GM06990 (cell line): ENCODE measurements at regions not wholly inside any gene's neighbourhood (a gene's known extent, or its start where the extent isn't known, plus 50 kb on each side); places are given as distances from the start of the nearest gene placed in this dataset.

Source experiments
- DNase-seq: peaks from one replicate; pipeline ENCODE4 v3.0.0-alpha.2; 2011; ENCODE audit not compliant: insufficient read length; ENCODE audit errors: extremely low read depth
- H3K27me3 ChIP-seq: replicated peaks from 2 replicates; pipeline ENCODE4 v1.6.0; 2011; ENCODE audit warnings: low read length; ENCODE audit not compliant: control insufficient read depth, insufficient read depth
- H3K36me3 ChIP-seq: 2 replicates; pipeline ENCODE4 v1.5.1; 2011; ENCODE audit warnings: low read length; ENCODE audit not compliant: control insufficient read depth, insufficient read depth
- H3K4me3 ChIP-seq: replicated peaks from 2 replicates; pipeline ENCODE4 v1.5.1; 2011; ENCODE audit warnings: low read depth, mild to moderate bottlenecking, control low read depth, low read length
- TF ChIP-seq, protein P1 (sequence below): IDR thresholded peaks from 2 replicates; pipeline ENCODE4 v1.5.1; 2011; ENCODE audit warnings: low read length, control low read depth, mild to moderate bottlenecking, inconsistent platforms; ENCODE audit not compliant: insufficient read depth, poor library complexity, severe bottlenecking

DNA sequence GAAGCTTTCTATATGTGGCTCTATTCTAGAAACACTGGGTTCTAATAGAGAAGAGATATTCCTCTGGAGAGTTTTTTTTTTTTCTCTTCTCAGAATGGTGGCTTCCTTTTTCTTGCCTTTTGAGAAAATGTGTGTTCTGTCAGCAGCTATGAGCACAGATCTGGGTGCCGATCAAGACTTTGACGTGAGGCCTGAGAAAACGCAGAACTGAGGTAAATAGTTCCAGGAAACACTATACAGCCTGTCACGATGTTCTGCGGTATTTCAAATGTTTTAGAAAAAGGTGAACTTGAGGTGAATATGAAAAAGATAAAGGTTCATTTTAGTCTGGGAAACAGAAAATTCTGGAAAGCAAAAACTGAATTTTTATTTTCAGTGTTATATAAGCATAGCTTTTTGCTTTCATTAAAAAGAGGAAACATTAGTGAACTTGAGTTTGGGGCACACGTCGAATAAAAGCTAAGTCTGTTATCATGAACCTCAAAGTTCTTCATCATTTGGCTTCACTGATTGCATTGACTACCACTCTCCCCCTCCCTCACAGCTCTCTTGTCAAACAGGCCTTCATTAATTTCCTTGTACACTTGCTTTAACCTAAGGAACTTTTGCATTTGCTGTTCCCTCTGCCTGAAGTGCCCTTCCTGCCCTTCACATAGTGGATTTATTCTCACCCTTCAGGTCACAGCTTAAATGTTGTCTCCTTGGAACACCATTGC lies 265.1 kb downstream of the NFKBIZ start:
- H3K4me3 ChIP-seq = no peak overlapping the region
- TF ChIP-seq, protein P1, sequence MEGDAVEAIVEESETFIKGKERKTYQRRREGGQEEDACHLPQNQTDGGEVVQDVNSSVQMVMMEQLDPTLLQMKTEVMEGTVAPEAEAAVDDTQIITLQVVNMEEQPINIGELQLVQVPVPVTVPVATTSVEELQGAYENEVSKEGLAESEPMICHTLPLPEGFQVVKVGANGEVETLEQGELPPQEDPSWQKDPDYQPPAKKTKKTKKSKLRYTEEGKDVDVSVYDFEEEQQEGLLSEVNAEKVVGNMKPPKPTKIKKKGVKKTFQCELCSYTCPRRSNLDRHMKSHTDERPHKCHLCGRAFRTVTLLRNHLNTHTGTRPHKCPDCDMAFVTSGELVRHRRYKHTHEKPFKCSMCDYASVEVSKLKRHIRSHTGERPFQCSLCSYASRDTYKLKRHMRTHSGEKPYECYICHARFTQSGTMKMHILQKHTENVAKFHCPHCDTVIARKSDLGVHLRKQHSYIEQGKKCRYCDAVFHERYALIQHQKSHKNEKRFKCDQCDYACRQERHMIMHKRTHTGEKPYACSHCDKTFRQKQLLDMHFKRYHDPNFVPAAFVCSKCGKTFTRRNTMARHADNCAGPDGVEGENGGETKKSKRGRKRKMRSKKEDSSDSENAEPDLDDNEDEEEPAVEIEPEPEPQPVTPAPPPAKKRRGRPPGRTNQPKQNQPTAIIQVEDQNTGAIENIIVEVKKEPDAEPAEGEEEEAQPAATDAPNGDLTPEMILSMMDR = no peak
- DNase-seq = no peak
- no peaks in the 10 kb centered on the region for H3K36me3 ChIP-seq
- H3K27me3 ChIP-seq = no peaks in the 10 kb centered on the region

DNA sequence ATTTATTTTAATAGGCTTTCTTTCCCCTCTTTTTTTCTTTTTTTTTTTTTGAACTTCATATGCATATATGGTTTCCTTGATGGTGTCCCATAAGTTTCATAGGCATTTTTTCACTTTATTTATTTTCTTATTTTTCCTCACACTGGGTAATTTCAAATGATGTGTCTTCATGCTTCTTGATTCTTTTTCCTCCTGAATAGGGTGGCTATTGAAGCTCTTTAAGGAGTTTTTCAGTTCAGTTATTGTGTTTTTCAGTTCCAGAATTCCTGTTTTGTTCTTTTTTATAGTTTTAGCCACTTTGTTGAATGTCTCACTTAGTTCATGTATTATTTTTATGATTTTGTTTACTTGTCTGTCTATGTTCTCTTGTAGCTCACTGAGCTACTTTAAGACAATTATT lies 273.2 kb downstream of the NFKBIZ start:
- no peaks in the 10 kb centered on the region for H3K36me3 ChIP-seq
- H3K4me3 ChIP-seq = no peak overlapping the region
- H3K27me3 ChIP-seq = no peaks in the 10 kb centered on the region
- TF ChIP-seq, protein P1 = no peak
- DNase-seq = no peak

DNA sequence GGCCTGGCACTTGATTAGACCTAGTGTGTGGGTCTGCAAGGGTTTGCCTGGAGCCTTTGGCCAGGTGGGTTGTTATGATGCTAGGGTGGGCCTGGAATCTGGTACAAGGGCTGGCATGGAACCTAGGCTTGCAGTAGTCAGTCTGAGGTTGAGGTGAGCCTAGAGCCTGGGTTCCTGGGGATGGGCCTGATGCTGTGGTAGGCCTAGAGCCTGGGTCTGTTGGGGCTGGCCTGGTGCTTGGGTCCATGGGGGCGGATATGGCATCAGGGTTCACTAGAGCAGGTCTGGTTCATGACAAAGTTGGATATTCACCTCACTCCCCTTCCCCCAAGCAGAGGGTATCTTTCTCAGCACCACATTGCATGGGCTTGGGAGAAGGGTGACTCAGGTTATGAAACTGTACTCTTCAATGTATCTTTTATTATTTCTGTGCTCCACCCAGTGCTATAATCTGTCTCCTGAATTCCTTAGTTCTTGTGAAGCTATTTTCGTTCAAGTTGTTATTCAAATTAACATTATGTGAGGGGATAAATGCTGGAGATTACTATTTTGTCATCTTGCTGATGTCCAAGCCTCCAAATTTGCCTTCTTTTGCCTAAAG lies 274.4 kb downstream of the NFKBIZ start:
- no peak for DNase-seq
- TF ChIP-seq, protein P1 = no peak
- no peaks in the 10 kb centered on the region for H3K27me3 ChIP-seq
- no peaks in the 10 kb centered on the region for H3K36me3 ChIP-seq
- no peak overlapping the region for H3K4me3 ChIP-seq

DNA sequence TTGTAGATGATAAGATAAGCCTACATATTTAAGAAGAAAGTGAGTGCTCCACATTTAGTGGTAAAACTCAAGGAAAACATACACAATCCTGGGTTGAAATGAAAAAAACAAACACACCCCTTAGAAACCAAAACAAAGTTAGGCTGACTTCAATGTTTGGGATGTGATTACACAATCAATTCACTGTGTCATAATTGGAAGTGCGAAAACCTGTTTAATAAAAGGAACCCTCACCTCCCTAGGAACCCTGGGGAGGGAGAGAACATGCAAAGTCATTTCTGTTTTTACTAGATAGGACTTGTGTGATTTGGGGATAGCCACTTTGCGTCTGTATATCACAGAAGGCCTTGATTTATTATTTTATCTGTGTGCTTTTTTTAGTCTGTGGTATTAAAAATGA lies 275.0 kb downstream of the NFKBIZ start:
- TF ChIP-seq, protein P1 = no peak
- Histone ChIP-seq H3K36me3 (no peaks in the 10 kb centered on the region), H3K4me3 (no peak overlapping the region), H3K27me3 (no peaks in the 10 kb centered on the region)
- DNase-seq = no peak

DNA sequence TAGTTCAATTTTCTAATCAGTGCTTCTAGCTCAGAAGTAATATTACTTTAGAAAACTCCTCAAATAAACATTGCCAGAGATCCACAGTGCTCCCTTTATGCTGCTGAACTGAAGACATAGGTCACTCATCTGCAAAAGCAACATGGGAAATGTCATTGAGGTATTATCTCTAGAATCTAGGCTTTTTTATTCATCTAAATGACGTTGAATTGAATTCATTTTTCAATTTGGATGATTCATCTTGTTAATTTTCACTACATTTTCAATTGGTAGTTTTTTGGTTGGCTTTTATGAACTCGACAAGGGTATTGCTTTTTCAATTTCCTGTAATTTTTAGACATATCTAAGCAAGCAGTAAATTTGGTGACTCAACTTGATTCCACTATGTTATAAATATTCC lies 275.4 kb downstream of the NFKBIZ start:
- no peak for DNase-seq
- H3K4me3 ChIP-seq = no peak overlapping the region
- H3K27me3 ChIP-seq = no peaks in the 10 kb centered on the region
- H3K36me3 ChIP-seq = no peaks in the 10 kb centered on the region
- TF ChIP-seq, protein P1 = no peak
